Ascending aorta (tissue), 2 donors: ENCODE measurements at regions not wholly inside any gene's neighbourhood (a gene's known extent, or its start where the extent isn't known, plus 50 kb on each side); places are given as distances from the start of the nearest gene placed in this dataset.
"Not testable (repeated sequence)": the region's sequence is repeated elsewhere in the genome, so short reads cannot be mapped to it uniquely, and the experiment has no call there.

Experiments used
- DNase-seq, 2 donors: peaks; one replicate each; pipeline ENCODE4 v3.0.0-alpha.2; 2019; ENCODE audit warnings: low spot score in 2 of 2
- H3K27ac ChIP-seq, 2 donors: fragments of 200-600 bp; sonication (generic); one replicate each; pipeline ENCODE4 v1.5.1; 2016 to 2017; ENCODE audit warnings: mild to moderate bottlenecking in 1 of 2
- H3K27me3 ChIP-seq: fragments of 200-600 bp; sonication (generic); one replicate; pipeline ENCODE4 v1.5.1; 2017
- H3K36me3 ChIP-seq, 2 donors: fragments of 200-600 bp; sonication (generic); one replicate each; pipeline ENCODE4 v1.5.1; 2016
- H3K4me1 ChIP-seq, 2 donors: fragments of 200-600 bp; sonication (generic); one replicate each; pipeline ENCODE4 v1.5.1; 2016 to 2017; ENCODE audit warnings: mild to moderate bottlenecking in 1 of 2
- H3K4me3 ChIP-seq, 2 donors: fragments of 200-600 bp; sonication (generic); one replicate each; pipeline ENCODE4 v1.5.1; 2016 to 2017; ENCODE audit warnings: mild to moderate bottlenecking in 1 of 2
- H3K9me3 ChIP-seq, 2 donors: fragments of 200-600 bp; sonication (generic); one replicate each; pipeline ENCODE4 v1.5.1; 2016
- intact Hi-C: fragments of 100-400 bp; cut with DNase I; formaldehyde crosslinking; loops from one replicate; pipeline ENCODE4 v1.15.1; 2023
- TF ChIP-seq, protein P1 (sequence below), 3 experiments: fragments of 200-600 bp in 2 of 3; fragments of 450-650 bp in 1 of 3; sonication (generic) in 2 of 3; IDR thresholded peaks; one replicate each; pipeline ENCODE4 v1.5.1; 2016 to 2019; ENCODE audit warnings: antibody characterized with exemption in 3 of 3, mild to moderate bottlenecking in 1 of 3, moderate library complexity in 1 of 3

DNA sequence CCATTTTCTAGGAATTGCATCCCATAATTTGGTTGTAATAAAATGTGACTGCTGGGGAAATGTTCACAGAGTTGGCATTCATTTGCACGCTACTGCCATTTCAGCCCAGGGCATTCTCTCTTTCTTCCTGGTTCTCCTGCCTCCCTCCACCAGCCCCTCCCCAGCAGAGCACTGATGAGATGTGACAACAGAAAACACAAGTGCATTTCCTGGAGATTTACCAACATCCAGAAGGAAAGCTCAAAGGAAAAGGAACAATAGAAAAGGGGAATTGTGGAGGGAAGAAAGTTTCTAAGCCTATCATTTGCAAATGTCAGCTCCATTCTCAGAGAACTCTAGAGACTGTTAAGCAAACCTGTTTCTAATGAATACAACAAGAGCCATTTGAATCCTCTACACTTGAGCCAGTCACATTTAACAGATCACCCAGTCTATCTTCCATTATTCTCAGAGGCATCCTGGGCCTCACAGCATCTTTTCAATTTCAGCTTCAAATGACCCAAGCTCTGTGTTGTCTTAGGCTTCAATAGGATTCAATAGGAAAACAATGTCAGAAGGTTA is 395.6 kb upstream of the PBX1 start:
- Histone ChIP-seq H3K4me1 (no peaks in the 10 kb centered on the region), H3K9me3 (peaks cover 0 to 6% of the 10 kb centered on the region in 2 donors), H3K27me3 (no peaks in the 10 kb centered on the region), H3K27ac (no peak overlapping the region), H3K36me3 (no peaks in the 10 kb centered on the region), H3K4me3 (no peak overlapping the region)
- no peak for DNase-seq
- TF ChIP-seq, protein P1, sequence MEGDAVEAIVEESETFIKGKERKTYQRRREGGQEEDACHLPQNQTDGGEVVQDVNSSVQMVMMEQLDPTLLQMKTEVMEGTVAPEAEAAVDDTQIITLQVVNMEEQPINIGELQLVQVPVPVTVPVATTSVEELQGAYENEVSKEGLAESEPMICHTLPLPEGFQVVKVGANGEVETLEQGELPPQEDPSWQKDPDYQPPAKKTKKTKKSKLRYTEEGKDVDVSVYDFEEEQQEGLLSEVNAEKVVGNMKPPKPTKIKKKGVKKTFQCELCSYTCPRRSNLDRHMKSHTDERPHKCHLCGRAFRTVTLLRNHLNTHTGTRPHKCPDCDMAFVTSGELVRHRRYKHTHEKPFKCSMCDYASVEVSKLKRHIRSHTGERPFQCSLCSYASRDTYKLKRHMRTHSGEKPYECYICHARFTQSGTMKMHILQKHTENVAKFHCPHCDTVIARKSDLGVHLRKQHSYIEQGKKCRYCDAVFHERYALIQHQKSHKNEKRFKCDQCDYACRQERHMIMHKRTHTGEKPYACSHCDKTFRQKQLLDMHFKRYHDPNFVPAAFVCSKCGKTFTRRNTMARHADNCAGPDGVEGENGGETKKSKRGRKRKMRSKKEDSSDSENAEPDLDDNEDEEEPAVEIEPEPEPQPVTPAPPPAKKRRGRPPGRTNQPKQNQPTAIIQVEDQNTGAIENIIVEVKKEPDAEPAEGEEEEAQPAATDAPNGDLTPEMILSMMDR (IDR thresholded peaks at IDR 0.05), result no peak
- intact Hi-C loops, result no loop called here

DNA sequence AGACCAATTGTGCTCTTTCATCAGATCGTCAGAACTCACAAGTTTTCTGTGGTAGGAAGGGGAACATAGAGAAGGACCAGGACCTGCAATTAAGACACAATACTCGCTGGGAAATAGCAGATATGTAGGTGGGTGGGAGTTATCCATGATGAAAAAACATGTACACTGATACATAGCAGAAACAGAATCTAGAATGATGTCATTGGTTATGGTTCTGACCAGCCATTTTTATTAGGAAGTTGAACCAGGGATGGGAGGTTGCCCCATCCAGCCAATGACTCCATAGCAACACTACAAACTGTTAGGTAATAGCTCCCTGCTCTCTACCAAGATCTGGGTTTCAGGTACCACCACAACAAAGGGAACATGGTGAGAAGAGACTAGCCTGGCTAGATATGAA is 393.5 kb upstream of the PBX1 start:
- Histone ChIP-seq H3K4me1 (no peaks in the 10 kb centered on the region), H3K9me3 (no peaks in the 10 kb centered on the region), H3K27me3 (no peaks in the 10 kb centered on the region), H3K4me3 (no peak overlapping the region), H3K36me3 (no peaks in the 10 kb centered on the region), H3K27ac (no peak overlapping the region)
- DNase-seq, result no peak
- intact Hi-C loops, result no loop called here
- TF ChIP-seq, protein P1 (IDR thresholded peaks at IDR 0.05), result no peak

DNA sequence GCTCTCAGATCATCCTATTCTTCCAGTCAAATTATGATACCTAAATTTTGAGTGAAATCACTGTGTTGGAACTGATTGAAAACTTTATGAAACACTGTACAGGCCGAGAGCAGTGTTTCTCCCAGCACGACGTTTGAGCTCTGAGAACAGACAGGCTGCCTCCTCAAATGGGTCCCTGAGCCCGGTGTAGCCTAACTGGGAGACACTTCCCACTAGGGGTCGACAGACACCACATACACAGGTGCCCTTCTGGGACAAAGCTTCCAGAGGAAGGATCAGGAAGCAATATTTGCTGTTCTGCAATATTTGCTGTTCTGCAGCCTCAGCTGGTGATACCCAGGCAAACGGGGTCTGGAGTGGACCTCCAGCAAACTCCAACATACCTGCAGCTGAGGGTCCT is 392.5 kb upstream of the PBX1 start:
- H3K27me3 ChIP-seq, H3K4me1 ChIP-seq, H3K9me3 ChIP-seq, DNase-seq, H3K27ac ChIP-seq, H3K4me3 ChIP-seq, intact Hi-C loops, H3K36me3 ChIP-seq: not testable (repeated sequence)
- TF ChIP-seq, protein P1 (IDR thresholded peaks at IDR 0.05), result peak in 2 of 3 experiments; percentile 9 to 38

DNA sequence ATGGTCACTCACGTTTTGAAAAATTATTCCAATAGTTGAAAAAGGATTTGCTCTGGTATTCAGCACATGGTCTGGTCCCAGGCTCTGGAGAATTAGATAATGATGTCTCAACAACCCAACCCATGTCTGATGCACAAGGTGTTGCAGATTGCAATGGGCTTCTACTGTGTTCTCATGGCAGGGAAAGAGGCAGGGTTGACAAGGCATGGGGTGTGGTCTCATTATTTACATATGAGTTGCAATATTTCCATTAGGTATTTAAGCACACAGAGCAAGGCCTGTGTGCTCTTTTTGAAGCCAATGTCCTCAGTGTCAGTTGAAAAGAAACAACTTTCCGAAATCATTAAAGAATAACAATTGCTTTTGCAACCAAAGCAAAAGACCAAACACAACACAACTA is 381.9 kb upstream of the PBX1 start:
- H3K4me1 ChIP-seq, result no peaks in the 10 kb centered on the region
- TF ChIP-seq, protein P1 (IDR thresholded peaks at IDR 0.05), result no peak
- no peak overlapping the region for H3K4me3 ChIP-seq
- no peak for DNase-seq
- no peaks in the 10 kb centered on the region for H3K36me3 ChIP-seq
- intact Hi-C loops, result no loop called here
- H3K9me3 ChIP-seq, result no peaks in the 10 kb centered on the region
- H3K27ac ChIP-seq, result no peak overlapping the region
- no peaks in the 10 kb centered on the region for H3K27me3 ChIP-seq

DNA sequence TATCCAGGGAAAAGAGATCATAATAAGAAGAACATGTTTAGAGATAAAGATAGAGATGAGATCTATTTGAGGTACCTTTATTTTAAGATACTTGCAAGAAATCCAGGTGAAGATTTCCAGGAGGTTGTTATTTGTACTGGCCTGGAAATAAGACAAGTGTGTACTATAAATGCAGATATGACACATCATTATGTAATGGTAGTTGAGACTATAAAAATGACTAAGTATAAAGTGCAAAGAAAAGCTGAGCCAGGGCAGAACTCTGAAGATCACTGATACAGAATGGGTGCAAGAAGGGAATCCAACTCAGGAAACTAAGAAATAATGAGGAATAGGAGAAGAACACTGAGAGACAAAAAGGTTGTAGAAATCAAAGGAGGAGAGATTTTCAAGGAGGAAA is 378.2 kb upstream of the PBX1 start:
- TF ChIP-seq, protein P1 (IDR thresholded peaks at IDR 0.05), result no peak
- intact Hi-C loops, result no loop called here
- H3K9me3 ChIP-seq, result no peaks in the 10 kb centered on the region
- H3K4me3 ChIP-seq, result no peak overlapping the region
- no peaks in the 10 kb centered on the region for H3K27me3 ChIP-seq
- no peaks in the 10 kb centered on the region for H3K36me3 ChIP-seq
- no peaks in the 10 kb centered on the region for H3K4me1 ChIP-seq
- no peak for DNase-seq
- H3K27ac ChIP-seq, result no peak overlapping the region
